Tibial nerve (tissue), 4 donors: ENCODE measurements at regions not wholly inside any gene's neighbourhood (a gene's known extent, or its start where the extent isn't known, plus 50 kb on each side); places are given as distances from the start of the nearest gene placed in this dataset.
"Not testable (repeated sequence)": the region's sequence is repeated elsewhere in the genome, so short reads cannot be mapped to it uniquely, and the experiment has no call there.

Experiments used
- DNase-seq, 2 donors: peaks; one replicate each; pipeline ENCODE4 v3.0.0-alpha.2; 2019; ENCODE audit warnings: low spot score in 2 of 2
- H3K27ac ChIP-seq, 4 donors: fragments of 200-600 bp; sonication (generic) in 3 of 4; one replicate each; pipeline ENCODE4 v1.5.1; 2017 to 2019; ENCODE audit warnings: mild to moderate bottlenecking in 1 of 4
- H3K27me3 ChIP-seq, 2 donors: fragments of 200-600 bp; sonication (generic) in 1 of 2; one replicate each; pipeline versions ENCODE4 v1.5.1 to v1.6.0; 2017 to 2019
- H3K36me3 ChIP-seq, 3 donors: fragments of 200-600 bp; sonication (generic); one replicate each; pipeline ENCODE4 v1.5.1; 2018 to 2019
- H3K4me1 ChIP-seq, 4 donors: fragments of 200-600 bp; sonication (generic) in 3 of 4; one replicate each; pipeline ENCODE4 v1.5.1; 2017 to 2019
- H3K4me3 ChIP-seq, 4 donors: fragments of 200-600 bp; sonication (generic) in 3 of 4; one replicate each; pipeline ENCODE4 v1.5.1; 2017 to 2019; ENCODE audit warnings: mild to moderate bottlenecking in 1 of 4, moderate library complexity in 1 of 4
- H3K9me3 ChIP-seq, 4 donors: fragments of 200-600 bp; sonication (generic) in 3 of 4; one replicate each; pipeline ENCODE4 v1.5.1; 2017 to 2019
- CTCF ChIP-seq, 5 experiments: fragments of 200-600 bp in 3 of 5; fragments of 450-650 bp in 2 of 5; sonication (generic) in 3 of 5; IDR thresholded peaks; one replicate each; pipeline ENCODE4 v1.5.1; 2016 to 2019; ENCODE audit warnings: antibody characterized with exemption in 5 of 5, mild to moderate bottlenecking in 3 of 5, moderate library complexity in 2 of 5
- EP300 ChIP-seq, 2 donors: sonication (generic); formaldehyde crosslinking; IDR thresholded peaks; one replicate each; pipeline ENCODE4 v1.6.1; 2017; ENCODE audit warnings: antibody characterized with exemption in 2 of 2, mild to moderate bottlenecking in 1 of 2
- POLR2A ChIP-seq, 2 donors: fragments of 450-650 bp; IDR thresholded peaks; one replicate each; pipeline ENCODE4 v1.6.1; 2017; ENCODE audit warnings: antibody characterized with exemption in 2 of 2, mild to moderate bottlenecking in 2 of 2, moderate library complexity in 2 of 2
- WGBS, 2 donors: methylation state at CpG; one replicate each; pipeline ENCODE4 v1.1.5; 2018; 5-methylcytosine and 5-hydroxymethylcytosine counted together

DNA sequence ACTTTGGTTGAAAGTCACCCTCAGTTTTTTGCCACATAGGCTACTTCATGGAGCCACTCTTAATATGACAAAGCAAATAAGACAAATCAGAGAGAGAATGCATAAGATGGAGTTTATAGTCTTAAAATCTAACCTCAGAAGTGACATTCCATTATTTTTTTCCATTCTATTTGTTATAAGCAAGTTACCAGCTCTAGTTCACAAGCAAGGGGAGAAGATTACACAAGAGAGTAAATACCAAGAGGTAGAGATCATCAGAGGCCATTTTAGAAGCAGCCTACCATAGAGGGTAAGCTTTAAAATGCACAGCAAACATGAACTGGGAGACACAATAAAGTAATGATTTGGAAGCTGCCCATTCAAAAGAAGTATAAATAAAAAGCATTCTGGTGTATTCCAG lies 651.3 kb upstream of the MEF2C start:
- TF ChIP-seq EP300 (IDR thresholded peaks at IDR 0.05) (no peak), POLR2A (IDR thresholded peaks at IDR 0.05) (no peak), CTCF (IDR thresholded peaks at IDR 0.05) (no peak)
- DNase-seq = no peak
- H3K9me3 ChIP-seq = no peaks in the 10 kb centered on the region
- H3K36me3 ChIP-seq = no peaks in the 10 kb centered on the region
- no peak overlapping the region for H3K27ac ChIP-seq
- no peaks in the 10 kb centered on the region for H3K4me1 ChIP-seq
- H3K27me3 ChIP-seq = no peaks in the 10 kb centered on the region
- no peak overlapping the region for H3K4me3 ChIP-seq

DNA sequence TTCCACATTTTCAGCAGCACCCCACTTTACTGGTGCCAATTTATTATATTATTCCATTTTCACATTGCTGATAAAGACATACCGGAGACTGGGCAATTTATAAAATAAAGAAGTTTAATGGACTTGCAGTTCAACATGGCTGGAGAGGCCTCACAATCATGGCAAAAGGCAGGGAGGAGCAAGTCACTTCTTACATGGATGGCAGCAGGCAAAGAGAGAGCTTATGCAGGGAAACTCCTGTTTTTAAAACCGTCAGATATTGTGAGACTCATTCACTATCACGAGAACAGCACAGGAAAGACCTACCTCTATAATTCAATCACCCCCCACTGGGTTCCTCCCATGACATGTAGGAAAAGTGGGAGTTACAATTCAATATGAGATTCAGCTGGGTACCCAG lies 641.8 kb upstream of the MEF2C start:
- no peak for DNase-seq
- Histone ChIP-seq H3K27me3 (no peaks in the 10 kb centered on the region), H3K27ac (no peak overlapping the region), H3K9me3 (no peaks in the 10 kb centered on the region), H3K4me1 (no peaks in the 10 kb centered on the region), H3K4me3 (no peak overlapping the region), H3K36me3 (no peaks in the 10 kb centered on the region)
- no peak for TF ChIP-seq POLR2A (IDR thresholded peaks at IDR 0.05)
- no peak for TF ChIP-seq EP300 (IDR thresholded peaks at IDR 0.05)
- TF ChIP-seq CTCF (IDR thresholded peaks at IDR 0.05) = no peak
- WGBS, 2 donors = 93 to 95% methylated on average over 3 of the region's 3 CpGs

DNA sequence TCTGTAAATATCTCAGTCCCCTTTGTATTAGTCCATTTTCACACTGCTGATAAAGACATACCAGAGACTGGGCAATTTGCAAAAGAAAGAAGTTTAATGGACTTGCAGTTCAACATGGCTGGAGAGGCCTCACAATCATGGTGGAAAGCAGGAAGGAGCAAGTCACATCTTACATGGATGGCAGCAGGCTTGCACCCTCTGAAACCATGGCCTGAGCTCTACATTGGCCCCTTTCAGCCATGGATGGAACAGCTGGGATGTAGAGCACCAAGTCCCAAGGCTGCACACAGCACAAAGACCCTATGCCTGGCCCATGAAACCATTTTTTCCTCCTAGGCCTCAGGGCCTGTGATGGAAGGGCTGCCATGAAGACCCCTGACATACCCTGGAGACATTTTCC lies 640.9 kb upstream of the MEF2C start:
- not testable (repeated sequence) for H3K4me3 ChIP-seq, H3K27ac ChIP-seq, H3K27me3 ChIP-seq, H3K4me1 ChIP-seq, H3K9me3 ChIP-seq, DNase-seq, H3K36me3 ChIP-seq

- Histone ChIP-seq H3K36me3 (no peaks in the 10 kb centered on the region), H3K27ac (no peak overlapping the region), H3K27me3 (no peaks in the 10 kb centered on the region), H3K4me3 (no peak overlapping the region), H3K4me1 (no peaks in the 10 kb centered on the region), H3K9me3 (no peaks in the 10 kb centered on the region)
- 85 to 91% methylated on average over 2 of the region's 2 CpGs for WGBS, 2 donors
- TF ChIP-seq POLR2A (IDR thresholded peaks at IDR 0.05) = no peak
- TF ChIP-seq CTCF (IDR thresholded peaks at IDR 0.05) = no peak
- no peak for TF ChIP-seq EP300 (IDR thresholded peaks at IDR 0.05)
- DNase-seq = no peak
These were observed 637.8 kb upstream of the MEF2C start for GRCh38 chr5:89520771-89521170.

GRCh38 chr5:89513299-89514044 lies 630.5 kb upstream of the MEF2C start:
- Histone ChIP-seq H3K4me3 (no peak overlapping the region), H3K9me3 (no peaks in the 10 kb centered on the region), H3K27ac (no peak overlapping the region), H3K27me3 (no peaks in the 10 kb centered on the region), H3K4me1 (no peaks in the 10 kb centered on the region), H3K36me3 (no peaks in the 10 kb centered on the region)
- no peak for DNase-seq
- 91 to 95% methylated on average over 3 of the region's 3 CpGs for WGBS, 2 donors
- TF ChIP-seq EP300 (IDR thresholded peaks at IDR 0.05) (no peak), CTCF (IDR thresholded peaks at IDR 0.05) (no peak), POLR2A (IDR thresholded peaks at IDR 0.05) (no peak)

DNA sequence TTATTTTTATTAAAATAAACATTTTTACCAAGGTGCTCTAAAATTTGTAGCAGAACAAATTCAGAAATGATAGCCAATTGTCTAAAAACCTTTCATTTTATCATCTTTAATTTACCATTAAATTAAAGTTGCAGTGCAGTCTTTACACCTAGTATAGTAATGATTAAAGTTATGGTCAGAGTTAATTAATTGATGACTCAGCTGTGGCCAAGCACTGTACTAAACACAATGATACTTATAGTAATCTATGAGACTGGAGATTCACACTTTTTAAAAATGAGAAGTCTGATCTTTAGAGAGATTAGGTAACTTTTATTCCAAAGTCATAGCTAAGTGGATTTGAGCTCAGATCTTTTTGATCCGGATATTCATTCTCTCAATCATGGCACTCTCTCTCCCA lies 621.1 kb upstream of the MEF2C start:
- TF ChIP-seq EP300 (IDR thresholded peaks at IDR 0.05) (no peak), POLR2A (IDR thresholded peaks at IDR 0.05) (no peak), CTCF (IDR thresholded peaks at IDR 0.05) (no peak)
- no peak for DNase-seq
- no peaks in the 10 kb centered on the region for H3K27me3 ChIP-seq
- H3K4me3 ChIP-seq = no peak overlapping the region
- H3K9me3 ChIP-seq = peaks cover 0 to 3% (median 0%) of the 10 kb centered on the region in 4 donors
- WGBS, 2 donors = 90 to 96% methylated on average over 1 of the region's 1 CpG
- H3K4me1 ChIP-seq = no peaks in the 10 kb centered on the region
- no peak overlapping the region for H3K27ac ChIP-seq
- H3K36me3 ChIP-seq = no peaks in the 10 kb centered on the region
